ENCODE measurements at regions not wholly inside any gene's neighbourhood (a gene's known extent, or its start where the extent isn't known, plus 50 kb on each side); places are given as distances from the start of the nearest gene placed in this dataset.

DNA sequence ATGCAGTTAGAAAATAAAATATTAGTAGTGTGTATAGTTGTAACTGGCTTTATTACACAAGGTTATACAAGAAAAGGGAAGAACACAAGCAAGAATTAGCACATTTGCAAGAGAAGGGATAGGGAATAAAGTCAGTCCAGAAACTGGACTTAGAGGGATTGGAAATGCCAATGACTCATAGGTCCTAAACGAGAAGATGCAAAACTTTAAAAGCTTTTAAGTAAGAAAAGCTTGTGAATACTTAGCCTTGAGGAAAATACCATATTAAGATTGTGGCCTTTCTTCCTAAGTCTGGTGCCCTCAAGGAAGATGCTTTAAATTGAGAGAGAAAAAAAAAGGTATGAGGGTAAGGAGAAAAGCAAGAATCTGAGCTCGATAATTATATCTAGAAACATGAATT lies 102.3 kb upstream of the MCHR2 start:
- no peak for TF ChIP-seq POLR2A (IDR thresholded peaks at IDR 0.05)
- TF ChIP-seq, protein P1, sequence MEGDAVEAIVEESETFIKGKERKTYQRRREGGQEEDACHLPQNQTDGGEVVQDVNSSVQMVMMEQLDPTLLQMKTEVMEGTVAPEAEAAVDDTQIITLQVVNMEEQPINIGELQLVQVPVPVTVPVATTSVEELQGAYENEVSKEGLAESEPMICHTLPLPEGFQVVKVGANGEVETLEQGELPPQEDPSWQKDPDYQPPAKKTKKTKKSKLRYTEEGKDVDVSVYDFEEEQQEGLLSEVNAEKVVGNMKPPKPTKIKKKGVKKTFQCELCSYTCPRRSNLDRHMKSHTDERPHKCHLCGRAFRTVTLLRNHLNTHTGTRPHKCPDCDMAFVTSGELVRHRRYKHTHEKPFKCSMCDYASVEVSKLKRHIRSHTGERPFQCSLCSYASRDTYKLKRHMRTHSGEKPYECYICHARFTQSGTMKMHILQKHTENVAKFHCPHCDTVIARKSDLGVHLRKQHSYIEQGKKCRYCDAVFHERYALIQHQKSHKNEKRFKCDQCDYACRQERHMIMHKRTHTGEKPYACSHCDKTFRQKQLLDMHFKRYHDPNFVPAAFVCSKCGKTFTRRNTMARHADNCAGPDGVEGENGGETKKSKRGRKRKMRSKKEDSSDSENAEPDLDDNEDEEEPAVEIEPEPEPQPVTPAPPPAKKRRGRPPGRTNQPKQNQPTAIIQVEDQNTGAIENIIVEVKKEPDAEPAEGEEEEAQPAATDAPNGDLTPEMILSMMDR (IDR thresholded peaks at IDR 0.05): no peak
- TF ChIP-seq POLR2AphosphoS5 (IDR thresholded peaks at IDR 0.05): no peak
- no peak for TF ChIP-seq EP300 (IDR thresholded peaks at IDR 0.05)
